ENCODE measurements at regions not wholly inside any gene's neighbourhood (a gene's known extent, or its start where the extent isn't known, plus 50 kb on each side); places are given as distances from the start of the nearest gene placed in this dataset.

DNA sequence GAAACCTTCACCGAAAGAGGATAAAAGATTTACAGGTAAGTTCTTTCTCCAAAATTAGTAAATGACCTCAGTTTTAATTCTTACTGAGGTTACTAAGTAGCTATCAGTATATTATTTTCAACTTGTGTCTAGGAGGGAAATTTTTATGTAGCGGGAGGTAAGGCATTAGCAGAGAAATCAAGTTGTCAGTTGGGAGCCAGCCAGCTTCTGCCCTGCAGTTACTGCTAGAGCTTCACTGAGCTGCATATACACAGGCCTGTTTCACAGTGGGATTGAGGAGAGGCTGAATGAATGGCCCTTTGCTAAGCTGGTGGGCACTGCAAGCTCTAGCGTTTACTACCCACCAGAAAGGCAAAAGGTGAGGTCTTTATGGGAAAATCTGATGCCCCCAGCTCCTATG lies 105.7 kb downstream of the ACAA2 start:
- no peak overlapping the region for H3K27ac ChIP-seq (ENCODE audit: insufficient read length, low read depth, low read length)
- H3K9me3 ChIP-seq (ENCODE audit: control insufficient read depth, low read depth, low read length): no peaks in the 10 kb centered on the region
- H2BK15ac ChIP-seq (ENCODE audit: low read depth, low read length): no peak overlapping the region
- H2AFZ ChIP-seq (ENCODE audit: low read length): no peak overlapping the region
- H4K20me1 ChIP-seq (ENCODE audit: control insufficient read depth, insufficient read depth, insufficient read length): no peaks in the 10 kb centered on the region
- no peak overlapping the region for H2AK5ac ChIP-seq (ENCODE audit: insufficient read length, low read length)
- H3K27me3 ChIP-seq (ENCODE audit: insufficient read depth, low read length): no peaks in the 10 kb centered on the region
- no peak overlapping the region for H3K4ac ChIP-seq (ENCODE audit: low read depth, low read length)
- H3K9ac ChIP-seq (ENCODE audit: extremely low read depth, insufficient read length, low read length): no peak overlapping the region
- Mint-ChIP-seq H3K4me3 (no peak overlapping the region), H3K9me3 (no peaks in the 10 kb centered on the region), H3K27ac (no peak overlapping the region; a peak in 1 of 7 replicates), H3K4me1 (0 out of 4 replicates have a peak, but pooled peaks cover 0 to 6% of the 10 kb centered on the region in 2 experiments), H3K27me3 (ENCODE audit: low read depth) (peaks cover 6% of the 10 kb centered on the region), H3K36me3 (ENCODE audit: insufficient read depth in 1 of 3, low read depth in 3 of 3) (no peaks in the 10 kb centered on the region)
- H3K56ac ChIP-seq (ENCODE audit: insufficient read length, low read depth, low read length): no peak overlapping the region
- no peak overlapping the region for H3K23ac ChIP-seq (ENCODE audit: insufficient read length, low read depth, low read length)
- H4K8ac ChIP-seq (replicated peaks; ENCODE audit: insufficient read length, low read depth, low read length): no peak overlapping the region
- H3K79me2 ChIP-seq (ENCODE audit: insufficient read depth, low read length): no peaks in the 10 kb centered on the region
- H2BK12ac ChIP-seq (ENCODE audit: insufficient read length, low read depth, low read length): no peak overlapping the region
- no peak overlapping the region for H2BK20ac ChIP-seq (ENCODE audit: low read depth, low read length, poor library complexity, severe bottlenecking)
- no peak overlapping the region for H4K91ac ChIP-seq (ENCODE audit: insufficient read length, low read depth, low read length)
- DNase-seq: no peak
- H4K5ac ChIP-seq (ENCODE audit: insufficient read length, low read depth, low read length): no peak overlapping the region
- no peak overlapping the region for H3K14ac ChIP-seq (ENCODE audit: insufficient read depth, low read length)
- H3K4me1 ChIP-seq (ENCODE audit: insufficient read depth, low read length): no peaks in the 10 kb centered on the region
- no peak overlapping the region for H2BK5ac ChIP-seq (ENCODE audit: insufficient read length, low read length)
- H3K23me2 ChIP-seq (ENCODE audit: insufficient read length, low read depth, low read length, poor library complexity, severe bottlenecking): no peaks in the 10 kb centered on the region
- no peak overlapping the region for H3K18ac ChIP-seq (ENCODE audit: insufficient read length, low read depth, low read length)
- no peak overlapping the region for H2BK120ac ChIP-seq (ENCODE audit: low read depth, low read length, poor library complexity, severe bottlenecking)
- TF ChIP-seq, protein P1, sequence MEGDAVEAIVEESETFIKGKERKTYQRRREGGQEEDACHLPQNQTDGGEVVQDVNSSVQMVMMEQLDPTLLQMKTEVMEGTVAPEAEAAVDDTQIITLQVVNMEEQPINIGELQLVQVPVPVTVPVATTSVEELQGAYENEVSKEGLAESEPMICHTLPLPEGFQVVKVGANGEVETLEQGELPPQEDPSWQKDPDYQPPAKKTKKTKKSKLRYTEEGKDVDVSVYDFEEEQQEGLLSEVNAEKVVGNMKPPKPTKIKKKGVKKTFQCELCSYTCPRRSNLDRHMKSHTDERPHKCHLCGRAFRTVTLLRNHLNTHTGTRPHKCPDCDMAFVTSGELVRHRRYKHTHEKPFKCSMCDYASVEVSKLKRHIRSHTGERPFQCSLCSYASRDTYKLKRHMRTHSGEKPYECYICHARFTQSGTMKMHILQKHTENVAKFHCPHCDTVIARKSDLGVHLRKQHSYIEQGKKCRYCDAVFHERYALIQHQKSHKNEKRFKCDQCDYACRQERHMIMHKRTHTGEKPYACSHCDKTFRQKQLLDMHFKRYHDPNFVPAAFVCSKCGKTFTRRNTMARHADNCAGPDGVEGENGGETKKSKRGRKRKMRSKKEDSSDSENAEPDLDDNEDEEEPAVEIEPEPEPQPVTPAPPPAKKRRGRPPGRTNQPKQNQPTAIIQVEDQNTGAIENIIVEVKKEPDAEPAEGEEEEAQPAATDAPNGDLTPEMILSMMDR (conservative IDR thresholded peaks at IDR 0.05): no peak
- H3K4me2 ChIP-seq (ENCODE audit: insufficient read depth, insufficient read length, low read length): no peak overlapping the region
- no peak overlapping the region for H3T11ph ChIP-seq (ENCODE audit: low read length)
- no CpG with 5 or more reads among the region's 3 CpGs for WGBS (ENCODE audit: extremely low coverage, insufficient read length, low lambda C conversion rate)
- no peaks in the 10 kb centered on the region for H3K79me1 ChIP-seq (ENCODE audit: insufficient read depth, low read depth, low read length, poor library complexity, severe bottlenecking)
